GM18520 (cell line): ENCODE measurements at regions not wholly inside any gene's neighbourhood (a gene's known extent, or its start where the extent isn't known, plus 50 kb on each side); places are given as distances from the start of the nearest gene placed in this dataset.
"Not testable (repeated sequence)": the region's sequence is repeated elsewhere in the genome, so short reads cannot be mapped to it uniquely, and the experiment has no call there.

Source experiments
- ATAC-seq: cut with Tn5 transposase; IDR thresholded peaks from one replicate; pipeline ENCODE4 v1.9.1; 2021; ENCODE audit not compliant: unreplicated experiment

DNA sequence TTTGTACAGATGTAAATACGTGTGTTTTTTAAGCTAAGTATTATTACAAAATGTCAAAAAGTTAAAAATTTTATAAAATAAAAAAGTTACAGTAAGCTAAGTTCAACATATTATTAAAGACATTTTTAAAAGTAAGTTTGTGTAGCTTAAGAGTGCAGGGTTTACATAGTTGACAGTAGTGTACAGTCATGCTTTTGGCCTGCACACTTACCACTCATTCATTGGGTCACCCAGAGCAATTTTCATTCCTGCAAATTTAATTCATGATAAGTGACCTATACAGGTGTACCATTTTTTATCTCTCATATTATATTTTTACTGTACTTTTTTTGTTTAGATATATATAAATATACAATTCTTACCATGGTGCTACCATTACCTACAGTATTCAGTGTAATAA is 769.9 kb upstream of the SLITRK6 start:
- ATAC-seq = no peak

DNA sequence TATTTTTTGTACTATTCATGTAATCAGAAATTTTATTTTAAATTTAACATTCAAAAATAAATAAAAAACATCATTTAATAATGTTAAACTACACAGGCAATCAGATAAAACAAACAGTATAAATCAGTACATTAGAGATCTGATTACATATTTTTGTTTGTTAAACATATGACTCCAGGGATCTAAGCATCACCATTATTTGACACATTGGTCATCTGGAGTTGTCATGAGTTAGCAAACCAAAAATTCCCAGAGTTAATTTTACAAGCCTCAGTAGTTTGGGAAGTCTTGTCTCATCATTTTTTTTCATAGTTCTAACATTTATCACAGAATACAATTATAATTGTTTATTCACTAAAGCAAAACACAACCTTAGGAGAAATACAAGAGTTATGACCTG is 770.8 kb upstream of the SLITRK6 start:
- ATAC-seq = no peak

DNA sequence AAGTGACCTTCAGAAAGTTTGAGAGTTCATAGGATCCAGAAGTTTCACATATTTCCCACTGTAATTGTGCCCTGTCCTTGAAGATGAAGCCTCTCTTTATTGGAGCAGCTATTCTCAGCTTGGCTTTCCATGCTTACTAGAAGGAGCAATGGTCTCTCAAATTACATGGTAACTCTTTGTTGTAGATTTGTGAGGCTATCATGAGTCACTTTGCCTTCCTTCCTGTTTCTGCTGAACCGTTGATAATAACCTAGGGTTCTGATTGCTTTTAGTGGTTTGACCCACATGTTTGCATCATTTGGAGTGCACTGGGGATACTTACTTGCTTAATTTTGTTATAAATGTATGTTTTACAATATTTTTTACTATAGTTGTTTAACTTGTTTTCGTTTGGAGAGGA is 772.9 kb upstream of the SLITRK6 start:
- no peak for ATAC-seq

DNA sequence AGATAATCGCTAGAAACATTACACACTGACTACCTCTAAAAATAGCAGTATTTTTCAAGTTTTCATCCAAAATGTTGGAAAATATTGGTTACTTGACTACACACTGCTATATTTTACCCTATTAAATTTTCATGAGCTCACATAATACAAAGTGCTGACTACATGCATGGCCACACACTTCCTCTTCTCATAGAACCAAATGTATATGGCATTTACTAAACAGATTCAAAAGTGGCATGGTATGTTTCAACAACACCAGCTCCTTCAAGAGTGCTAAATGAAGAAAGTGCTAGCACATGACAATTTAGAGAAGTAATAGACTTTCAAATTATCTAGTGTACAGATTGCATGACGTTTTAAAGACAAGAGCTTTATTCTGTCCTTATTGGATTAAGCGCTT is 780.4 kb upstream of the SLITRK6 start:
- no peak for ATAC-seq

DNA sequence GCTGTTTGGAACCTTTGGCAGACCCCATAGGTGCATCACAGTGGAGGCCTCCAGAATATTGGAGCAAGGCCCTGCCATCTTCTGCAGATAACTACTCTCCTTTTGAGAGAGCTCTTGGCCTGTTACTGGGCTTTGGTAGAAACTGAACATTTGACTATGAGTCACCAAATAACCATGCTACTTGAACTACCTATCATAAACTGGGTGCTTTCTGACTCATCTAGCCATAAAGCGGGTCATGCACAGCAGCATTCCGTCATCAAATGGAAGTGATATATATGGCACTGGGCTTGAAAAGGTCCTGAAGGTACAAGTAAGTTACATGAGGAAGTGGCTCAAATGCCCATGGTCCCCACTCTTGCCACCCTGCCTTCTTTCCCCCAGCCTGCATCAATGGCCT is 782.5 kb upstream of the SLITRK6 start:
- ATAC-seq = no peak

DNA sequence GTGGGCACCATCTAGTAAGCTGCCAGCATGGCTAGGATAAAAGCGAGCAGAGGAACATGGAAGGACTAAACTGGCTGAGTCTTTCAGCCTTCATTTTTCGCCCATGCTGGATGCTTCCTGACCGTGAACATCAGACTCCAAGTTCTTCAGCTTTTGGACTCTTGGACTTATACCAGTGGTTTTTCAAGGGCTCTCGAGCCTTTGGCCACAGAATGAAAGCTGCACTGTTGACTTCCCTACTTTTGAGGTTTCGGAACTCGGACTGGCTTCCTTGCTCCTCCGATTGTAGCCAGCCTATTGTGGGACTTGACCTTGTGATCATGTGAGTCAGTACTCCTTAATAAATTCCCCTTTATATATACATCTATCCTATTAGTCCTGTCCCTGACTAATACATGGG is 785.1 kb upstream of the SLITRK6 start:
- ATAC-seq = no peak

DNA sequence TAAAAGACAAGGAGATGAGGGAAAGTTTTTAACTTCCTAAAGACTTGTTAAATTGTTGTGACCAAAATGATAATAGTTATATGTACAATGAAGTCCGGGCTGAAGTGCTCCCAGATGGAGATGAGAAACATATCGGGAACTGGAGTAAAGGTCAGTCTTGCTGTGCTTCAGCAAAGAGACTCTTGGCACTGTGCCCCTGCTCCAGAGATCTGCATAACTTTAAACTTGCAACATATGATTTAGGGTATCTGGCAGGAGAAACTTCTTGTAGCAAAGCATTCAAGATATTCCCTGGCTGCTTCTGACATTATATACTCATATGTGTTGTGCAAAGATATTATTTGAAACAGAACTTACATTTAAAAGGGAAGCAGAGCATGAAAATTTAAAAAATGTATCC is 786.6 kb upstream of the SLITRK6 start:
- no peak for ATAC-seq

DNA sequence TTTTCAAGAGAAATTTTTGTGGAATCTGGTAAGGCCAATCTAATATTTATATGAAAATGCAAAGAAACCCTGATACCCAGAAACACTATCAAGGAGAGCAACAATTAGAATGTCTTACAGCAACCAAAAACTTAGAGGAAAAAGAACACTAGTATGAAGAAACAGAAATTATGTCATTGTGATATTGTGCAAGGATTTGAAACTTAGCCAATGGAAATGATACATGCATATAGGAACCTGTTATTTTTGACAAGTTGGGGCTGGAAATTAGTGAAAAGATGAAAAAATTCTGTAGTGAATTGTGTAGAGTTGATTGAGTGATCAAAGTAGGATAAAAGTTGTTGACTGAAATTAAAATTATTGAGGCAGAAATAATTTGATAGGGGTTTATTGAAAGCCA is 792.6 kb upstream of the SLITRK6 start:
- no peak for ATAC-seq

DNA sequence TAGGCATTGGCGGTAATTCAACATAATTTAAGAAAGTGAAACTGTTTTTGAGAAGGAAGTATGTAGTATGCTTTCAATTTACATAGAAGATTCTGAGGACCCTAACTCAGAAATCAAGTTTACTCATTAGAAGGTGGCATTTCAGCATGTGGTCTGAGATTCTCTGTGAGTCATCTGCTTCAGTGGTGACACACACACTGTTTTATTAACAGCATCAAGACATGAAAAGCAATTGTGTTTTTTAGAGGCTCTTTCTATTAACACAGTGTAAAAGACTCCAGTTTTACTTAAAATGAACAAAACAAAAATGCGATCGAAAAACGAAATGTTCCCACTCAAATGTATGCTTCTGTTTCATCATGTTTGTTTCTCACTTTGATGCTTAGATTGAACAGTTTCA is 802.1 kb upstream of the SLITRK6 start:
- no peak for ATAC-seq

DNA sequence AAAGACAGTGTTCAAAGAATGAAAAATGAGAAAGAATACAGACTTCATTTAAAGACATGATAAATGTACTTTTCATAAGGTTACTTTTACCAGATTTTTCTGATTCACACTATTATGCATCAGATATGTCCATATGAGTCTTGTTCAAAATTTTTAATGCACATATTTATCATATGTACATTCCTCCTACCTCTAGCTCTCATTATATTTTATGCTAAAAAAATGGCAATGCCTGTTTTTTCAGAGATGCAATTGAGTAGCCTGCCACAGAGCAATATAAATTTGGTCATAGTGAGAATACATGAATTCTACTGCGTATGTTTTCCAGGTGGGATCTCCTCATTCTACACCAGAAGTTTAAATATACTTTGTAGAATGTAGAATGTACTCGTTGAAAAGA is 807.0 kb upstream of the SLITRK6 start:
- no peak for ATAC-seq

DNA sequence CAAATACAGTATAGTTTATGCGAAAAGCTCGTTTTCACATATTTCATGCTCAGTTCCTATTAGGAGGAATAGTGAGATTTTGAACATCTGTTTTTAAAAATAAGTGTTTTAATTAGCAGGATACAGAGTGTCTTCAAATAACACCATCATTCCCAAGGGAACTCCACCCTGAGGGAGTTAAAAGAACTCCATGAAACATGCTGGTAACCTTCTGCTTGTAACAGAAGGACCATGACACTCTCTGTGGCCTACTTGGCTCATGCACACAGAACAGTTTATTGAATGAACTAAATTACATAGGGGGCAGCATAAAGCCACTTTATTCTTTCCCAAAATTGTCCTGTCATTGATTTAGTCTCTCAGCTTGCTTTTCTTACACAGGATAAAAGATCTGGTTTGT is 809.5 kb upstream of the SLITRK6 start:
- no peak for ATAC-seq

DNA sequence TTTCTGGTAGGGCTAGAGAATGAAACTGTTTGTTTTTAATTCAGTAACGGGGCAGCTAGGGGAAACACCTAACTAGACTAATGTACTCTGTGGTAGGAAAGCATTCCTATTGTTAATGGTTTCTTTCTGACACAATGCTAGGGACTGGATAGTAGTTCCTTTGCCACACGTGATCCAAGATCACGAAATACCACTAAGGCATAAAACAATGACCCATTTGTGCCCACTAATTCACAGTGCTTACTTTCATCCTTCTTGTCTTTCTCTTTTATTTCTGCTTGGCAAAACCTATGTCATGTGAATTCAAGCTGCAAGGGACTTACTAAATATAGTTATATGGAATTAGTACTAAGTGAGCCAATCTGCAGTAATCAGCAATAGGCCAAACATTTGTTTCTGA is 834.1 kb upstream of the SLITRK6 start:
- no peak for ATAC-seq

DNA sequence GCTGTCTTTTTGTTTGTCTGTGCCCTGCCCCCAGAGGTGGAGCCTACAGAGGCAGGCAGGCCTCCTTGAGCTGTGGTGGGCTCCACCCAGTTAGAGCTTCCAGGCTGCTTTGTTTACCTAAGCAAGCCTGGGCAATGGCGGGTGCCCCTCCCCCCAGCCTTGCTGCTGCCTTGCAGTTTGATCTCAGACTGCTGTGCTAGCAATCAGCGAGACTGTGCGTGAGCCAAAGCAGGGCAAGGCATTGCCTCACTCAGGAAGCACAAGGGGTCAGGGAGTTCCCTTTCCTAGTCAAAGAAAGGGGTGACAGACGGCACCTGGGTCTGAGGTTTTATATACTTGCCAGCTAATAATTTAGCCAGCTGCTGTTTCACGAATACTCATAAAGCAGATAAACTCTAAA is 852.0 kb upstream of the SLITRK6 start:
- not testable (repeated sequence) for ATAC-seq

DNA sequence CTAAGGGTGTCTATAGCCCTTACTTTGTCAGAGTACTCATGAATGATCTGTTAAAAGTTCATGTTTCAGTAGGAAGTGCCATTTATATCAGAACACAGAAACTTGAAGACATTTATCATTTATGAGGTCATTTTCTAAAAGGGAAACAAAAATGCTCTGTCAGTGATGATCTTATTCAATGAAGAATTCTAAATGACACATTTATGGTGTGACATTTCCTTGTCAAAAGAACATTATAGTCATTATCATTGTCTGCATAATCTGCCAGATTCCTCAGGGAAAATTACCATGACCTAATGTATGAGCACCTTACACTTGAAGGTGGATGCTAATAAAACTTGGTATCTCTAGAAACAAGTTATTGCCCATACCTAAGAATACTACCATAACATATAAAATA is 853.8 kb upstream of the SLITRK6 start:
- ATAC-seq = no peak

DNA sequence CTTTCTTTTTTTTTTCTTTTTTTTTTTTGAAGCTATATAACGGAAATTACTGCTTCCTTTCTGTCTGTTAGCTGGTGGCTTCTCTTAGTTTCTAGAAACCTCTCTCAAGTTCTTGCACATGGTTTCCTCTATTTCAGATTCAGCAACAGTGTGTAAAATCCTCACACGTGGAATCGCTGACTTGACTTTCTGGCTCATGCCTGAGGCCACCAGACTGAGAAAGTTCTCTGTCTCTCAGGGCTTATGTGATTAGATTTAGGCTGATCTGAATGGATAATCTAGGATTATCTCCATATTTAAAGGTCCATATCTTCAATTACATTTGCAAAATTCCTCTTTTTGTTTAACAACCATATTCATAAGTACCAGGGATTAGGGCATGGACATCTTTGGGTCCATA is 856.3 kb upstream of the SLITRK6 start:
- ATAC-seq = no peak

DNA sequence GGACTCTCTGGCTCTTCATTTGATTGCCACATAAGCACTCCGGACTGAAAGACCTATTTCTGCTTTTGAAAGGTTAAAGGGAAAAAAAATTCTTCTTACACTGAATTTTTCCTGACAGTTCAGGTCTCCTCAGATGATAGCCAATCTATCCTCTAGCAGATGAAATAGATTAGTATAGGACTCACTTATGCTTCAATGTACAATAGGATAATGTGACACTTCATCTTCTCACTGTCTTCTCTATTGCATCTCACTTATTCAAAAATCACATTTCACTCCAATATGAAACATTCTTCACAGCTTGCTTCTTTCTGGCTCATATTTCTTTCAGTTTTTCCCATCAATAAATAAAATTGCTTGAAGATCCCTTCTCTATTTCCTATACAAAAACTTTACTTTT is 860.9 kb upstream of the SLITRK6 start:
- no peak for ATAC-seq

DNA sequence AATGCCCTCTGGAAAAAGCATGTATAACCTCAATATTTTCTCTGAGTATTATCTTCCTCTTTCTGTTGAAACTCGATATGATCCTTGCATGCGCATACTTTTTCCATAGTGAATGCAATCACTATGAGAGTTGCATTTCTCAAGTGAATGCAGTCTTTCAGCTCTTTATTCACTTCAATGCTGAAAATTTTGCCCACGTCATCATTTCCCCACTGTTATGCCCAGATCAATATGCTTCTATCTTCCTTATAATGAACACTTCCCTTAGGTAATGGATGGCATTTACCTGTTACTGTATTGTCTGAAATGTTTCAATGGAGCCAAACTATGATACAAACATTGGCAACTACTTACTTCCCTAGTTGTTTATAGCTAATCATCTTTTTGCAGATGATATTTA is 866.6 kb upstream of the SLITRK6 start:
- no peak for ATAC-seq

DNA sequence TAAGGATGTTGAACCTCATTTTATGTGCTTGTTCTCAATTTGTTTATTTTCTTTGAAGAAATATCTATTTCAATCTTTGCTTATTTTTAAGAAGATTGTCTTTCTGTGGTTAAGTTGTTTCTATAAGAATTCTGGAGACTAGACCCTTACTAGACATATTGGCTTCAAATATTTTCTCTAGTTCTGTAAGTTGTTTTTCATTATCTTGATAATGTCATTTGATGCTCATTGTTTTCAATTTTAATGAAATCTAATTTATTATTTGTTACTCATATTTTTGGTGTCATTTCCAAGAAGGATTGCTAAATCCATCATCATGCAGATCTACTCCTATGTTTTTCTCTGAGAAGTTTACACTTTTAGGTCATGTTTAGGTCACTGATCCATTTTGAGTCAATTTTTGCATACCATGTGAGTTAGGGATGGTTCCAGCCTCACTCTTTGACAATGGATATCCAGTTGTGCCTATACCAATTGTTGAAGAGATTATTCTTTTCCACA is 874.8 kb upstream of the SLITRK6 start:
- ATAC-seq = no peak

DNA sequence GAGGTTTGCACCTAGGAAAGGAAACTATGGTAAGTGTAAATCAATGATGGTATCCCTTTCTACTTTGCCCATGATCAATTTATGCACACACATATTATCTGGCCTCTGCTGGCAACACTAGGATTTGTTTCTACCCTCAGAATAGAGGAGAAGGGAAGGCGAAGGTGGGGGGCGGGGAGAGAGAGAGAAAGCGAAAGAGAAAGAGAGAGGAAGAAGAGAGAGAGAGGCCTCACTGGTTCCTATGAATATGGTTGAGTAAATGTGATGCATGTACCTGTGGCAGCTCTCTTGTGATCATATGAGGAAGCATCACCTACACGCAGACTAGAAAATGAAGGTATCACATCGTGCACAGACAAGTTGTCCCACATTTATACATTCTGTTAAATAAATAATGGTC is 882.0 kb upstream of the SLITRK6 start:
- no peak for ATAC-seq

DNA sequence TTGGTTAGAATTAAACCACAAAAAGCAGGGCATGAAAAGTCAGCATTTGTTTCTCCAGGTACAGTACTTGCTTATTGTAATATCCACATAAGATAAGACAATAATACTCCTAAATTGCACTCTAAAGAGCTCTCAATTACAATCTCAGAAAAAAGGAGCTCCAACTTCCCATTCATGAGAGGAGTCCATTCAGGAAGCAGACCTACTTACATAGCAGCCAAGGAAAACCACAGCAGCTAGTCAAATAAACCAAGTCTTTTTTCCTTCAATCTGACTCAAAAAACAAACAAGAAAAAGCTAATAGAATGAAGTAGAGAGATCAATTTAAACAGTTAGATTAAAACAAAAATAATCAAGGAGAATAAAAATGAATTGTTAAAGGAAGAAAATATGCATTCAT is 885.2 kb upstream of the SLITRK6 start:
- ATAC-seq = no peak

DNA sequence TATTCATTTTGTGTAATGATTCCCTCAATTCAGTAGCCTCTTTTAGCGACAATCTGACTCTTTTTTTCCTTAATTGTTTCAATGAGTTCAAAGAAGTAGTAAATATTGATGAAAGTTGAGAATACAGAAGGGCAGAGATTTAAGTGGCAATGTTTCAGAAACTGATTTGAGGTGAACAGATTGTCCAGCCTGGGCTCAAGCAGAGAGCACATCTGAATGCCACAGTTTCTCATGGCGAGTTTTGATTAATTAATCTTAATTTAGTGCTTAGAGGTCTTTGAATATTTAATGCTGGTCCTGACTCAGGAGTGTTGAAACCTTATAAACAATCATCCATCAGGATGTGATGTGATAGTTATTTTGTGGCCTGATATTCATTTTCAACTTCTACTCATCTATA is 890.7 kb upstream of the SLITRK6 start:
- no peak for ATAC-seq

DNA sequence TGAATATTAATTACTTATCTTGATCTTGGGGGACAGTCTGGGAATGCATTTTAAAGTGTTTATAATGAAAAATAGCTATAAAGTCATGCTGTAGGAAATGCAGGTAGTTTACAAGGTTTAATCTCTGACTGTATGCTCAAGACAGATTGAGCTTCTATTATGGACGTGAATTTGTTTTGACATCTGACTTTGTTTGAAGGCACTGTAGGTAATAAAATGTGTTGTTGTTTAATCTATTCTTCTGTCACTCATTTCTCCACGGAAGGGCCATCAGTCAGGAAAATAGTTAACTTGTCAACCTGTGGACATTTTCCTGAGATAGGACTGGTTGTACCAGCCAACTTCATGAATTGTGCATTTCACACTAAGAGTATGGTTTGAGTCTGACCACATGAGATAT is 893.1 kb upstream of the SLITRK6 start:
- ATAC-seq = no peak

DNA sequence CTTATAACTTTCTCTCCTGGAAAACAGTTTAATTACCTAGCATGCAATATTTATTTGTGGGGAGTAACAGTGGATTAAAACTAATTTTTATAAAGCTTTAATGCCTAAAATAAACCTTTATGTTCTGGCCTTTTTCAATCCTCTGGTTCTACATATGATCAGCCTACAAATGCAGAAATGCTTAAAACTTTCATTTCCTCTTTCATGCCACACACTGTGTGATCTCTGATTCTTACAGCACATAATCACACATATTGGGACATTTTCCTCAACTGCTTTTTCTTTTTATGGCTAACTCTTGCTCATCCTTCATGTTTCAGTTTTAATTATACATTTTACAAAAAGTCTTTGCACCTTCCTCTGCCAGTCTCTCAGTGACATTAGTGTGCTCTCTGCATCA is 910.8 kb upstream of the SLITRK6 start:
- no peak for ATAC-seq

DNA sequence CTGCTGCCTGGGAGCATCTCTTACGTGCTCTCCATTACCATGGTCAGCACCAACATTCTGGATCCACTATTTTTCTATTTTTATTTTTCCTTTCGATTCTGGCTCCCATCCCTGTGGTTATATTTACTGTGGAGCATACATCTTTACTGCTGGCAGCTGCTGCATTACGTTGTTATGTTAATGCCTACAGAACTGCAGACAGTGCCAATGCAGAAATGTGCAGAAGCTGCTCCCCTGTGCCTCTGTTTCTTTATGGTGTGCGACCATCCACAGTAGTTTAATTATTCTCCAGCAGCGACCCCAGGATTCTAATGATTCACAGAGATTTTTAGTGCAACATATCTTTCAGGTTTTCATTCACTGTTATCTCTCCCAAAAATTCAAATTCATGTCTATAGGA is 911.7 kb upstream of the SLITRK6 start:
- no peak for ATAC-seq
